ENCODE measurements at regions not wholly inside any gene's neighbourhood (a gene's known extent, or its start where the extent isn't known, plus 50 kb on each side); places are given as distances from the start of the nearest gene placed in this dataset.

DNA sequence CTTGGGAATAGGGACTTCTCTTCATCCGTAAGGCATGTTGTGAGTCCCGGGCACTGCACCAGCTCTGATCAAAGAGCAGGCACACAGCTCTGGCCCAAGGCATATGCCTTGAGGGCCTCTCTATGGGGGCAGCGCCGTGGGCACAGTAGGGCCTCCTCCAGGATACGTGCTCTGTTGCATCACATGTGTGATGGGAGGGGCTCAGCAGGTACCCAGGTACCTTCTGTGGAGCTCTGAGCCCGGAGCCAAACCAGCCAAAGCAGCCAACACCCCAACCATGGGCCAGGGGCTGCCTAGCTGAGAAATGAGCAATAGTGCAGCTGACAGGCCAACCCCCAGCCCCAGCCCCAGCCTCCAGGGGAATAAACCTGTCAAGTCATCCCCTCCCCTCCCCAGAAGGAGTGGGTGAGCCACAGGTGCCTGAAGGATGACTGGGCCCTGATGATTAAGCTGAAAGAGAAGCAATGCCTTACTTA, 79.7 kb upstream of the SHISAL1 start:
- intact Hi-C loops (cut with DNase I): no loop called here
- peak; percentile 19 for DNase-seq
- ATAC-seq (ENCODE audit: poor library complexity): no peak

DNA sequence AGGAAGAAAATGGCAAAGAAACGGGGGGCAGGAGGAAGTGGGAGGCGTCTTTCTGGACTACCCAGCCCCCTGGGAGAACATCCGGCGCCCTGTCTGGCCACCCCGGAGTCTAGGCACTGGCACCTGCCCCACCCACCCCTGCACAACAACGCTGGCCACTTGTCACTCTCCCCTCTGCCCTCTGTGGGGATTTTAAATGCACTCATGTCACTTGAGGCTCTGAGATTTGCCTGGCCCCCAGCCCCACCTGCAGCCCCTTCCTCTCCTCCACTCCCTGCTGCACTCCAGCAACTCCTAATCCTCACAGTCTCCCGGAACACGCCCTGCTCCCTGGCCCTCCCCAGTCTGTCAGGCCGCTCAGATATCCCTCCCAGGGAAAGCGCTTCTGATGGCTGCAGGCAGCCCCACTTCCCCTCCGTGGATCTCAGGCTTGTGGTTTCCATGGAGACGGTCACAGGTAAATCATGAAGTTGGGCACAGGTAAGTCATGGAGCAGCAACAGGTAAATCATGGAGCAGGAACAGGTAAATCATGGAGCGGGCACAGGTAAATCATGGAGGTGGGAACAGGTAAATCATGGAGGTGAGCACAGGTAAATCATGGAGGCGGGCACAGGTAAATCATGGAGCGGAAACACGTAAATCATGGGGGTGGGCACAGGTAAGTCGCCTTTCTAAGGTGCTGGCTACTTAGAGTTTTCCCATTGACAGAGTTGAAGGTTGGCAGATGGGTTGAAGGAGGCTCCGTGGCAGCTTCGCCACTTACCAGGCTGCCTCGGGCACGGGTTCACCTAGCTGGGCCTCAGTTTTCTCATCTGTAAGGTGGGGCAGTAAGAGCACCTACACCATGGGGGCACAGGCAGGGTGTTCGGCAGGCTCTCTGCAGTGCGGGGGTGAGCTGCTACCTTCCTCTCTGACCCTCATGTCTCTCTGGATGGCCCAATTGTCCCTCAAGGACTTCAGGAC, 79.0 kb upstream of the SHISAL1 start:
- intact Hi-C loops (cut with DNase I): no loop called here
- ATAC-seq (ENCODE audit: poor library complexity) (no peak), DNase-seq (no peak)

DNA sequence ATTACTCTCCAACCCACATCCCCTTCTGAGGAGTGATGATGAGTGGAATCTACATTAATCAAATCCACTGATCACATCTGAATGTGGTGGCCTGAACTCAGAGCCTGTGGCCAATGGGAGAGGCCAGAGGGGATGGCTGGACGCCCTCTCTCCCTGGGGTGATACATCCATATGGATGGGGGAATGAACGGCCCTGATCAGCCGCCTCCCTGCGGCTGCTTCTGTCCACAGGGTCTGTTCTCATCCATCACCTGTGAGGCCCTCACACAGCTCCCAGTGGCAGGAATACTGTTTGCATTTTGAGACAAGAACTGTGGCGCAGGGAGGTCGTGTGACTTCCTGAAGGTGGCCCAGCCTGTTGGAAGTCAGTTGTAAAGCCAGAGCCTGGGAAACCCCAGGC, 78.3 kb upstream of the SHISAL1 start:
- DNase-seq (peak; percentile 21), ATAC-seq (ENCODE audit: poor library complexity) (no peak)
- intact Hi-C loops (cut with DNase I): no loop called here

DNA sequence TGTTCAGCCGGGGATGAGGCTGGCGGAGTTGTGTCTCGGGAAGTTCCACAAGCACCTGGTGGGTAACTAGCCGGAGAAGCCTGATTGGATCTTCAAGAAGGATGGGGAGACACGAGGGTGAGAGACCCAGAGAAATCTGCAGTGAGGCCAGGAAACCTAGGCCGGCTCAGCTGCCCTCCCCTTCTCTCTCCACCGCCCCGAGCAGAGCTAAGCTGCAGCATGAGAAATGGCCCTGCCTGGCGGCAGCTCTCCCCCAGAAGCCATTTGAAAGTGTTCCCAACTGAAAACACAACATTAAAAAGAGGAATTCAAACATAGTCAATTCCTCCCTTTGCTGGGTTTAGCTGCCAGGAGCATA, 77.8 kb upstream of the SHISAL1 start:
- intact Hi-C loops (cut with DNase I): no loop called here
- DNase-seq (peak; percentile 26), ATAC-seq (ENCODE audit: poor library complexity) (no peak)

DNA sequence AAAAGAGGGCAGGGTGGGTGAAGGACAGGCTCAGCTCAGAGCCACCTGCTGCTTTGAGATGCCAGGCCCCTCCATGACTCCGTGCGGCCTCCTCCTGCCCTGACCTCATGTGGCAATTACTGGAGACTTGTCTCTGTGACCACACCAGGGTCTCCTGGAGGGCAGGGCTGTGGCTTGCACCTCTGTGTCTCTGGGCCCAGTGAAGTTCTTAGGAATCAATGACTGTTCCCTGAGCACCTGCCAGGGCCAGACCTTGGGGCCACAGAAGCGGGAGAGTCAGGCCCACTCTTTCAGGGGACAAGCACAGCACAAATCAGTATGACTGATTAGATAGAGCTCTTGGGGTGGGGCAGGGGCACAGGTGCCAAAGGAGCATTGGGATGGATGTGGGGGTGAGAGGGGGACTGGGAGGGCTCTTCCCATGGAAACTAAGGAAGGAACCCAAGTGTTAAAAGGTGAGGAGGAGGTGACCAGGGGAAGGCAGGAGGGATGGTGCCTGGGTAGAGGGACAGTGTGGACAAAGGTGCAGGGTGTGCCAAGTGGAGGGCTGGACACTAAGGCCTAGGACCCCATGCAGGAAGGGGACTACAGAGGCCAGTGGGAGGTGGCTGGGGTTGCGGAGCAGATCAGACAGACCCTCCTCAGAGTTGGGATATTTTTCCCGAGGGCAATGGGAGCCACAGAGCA, 77.3 kb upstream of the SHISAL1 start:
- no peak for DNase-seq
- ATAC-seq (ENCODE audit: poor library complexity): no peak
- intact Hi-C loops (cut with DNase I): no loop called here

DNA sequence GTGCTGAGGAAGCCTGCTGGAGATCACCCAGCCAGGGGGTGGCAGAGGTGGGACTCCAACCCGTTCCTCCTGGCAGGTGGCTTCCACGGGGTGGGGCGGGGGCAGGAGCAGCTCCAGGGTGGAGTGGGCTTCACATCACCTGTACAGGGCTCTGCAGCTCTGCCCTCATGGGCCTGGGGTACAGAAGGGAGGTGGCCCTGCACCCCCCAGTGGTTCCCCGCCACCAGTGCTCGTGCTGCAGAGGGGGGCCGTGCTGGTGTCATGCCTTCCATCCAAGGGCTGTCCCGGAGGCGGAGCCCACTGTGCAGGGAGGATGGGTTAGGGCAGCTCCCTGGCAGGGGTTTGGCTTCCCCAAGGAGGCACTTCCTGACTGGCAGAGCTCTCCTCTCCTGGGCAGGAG, 76.4 kb upstream of the SHISAL1 start:
- intact Hi-C loops (cut with DNase I): no loop called here
- DNase-seq (peak; percentile 27), ATAC-seq (ENCODE audit: poor library complexity) (no peak)

DNA sequence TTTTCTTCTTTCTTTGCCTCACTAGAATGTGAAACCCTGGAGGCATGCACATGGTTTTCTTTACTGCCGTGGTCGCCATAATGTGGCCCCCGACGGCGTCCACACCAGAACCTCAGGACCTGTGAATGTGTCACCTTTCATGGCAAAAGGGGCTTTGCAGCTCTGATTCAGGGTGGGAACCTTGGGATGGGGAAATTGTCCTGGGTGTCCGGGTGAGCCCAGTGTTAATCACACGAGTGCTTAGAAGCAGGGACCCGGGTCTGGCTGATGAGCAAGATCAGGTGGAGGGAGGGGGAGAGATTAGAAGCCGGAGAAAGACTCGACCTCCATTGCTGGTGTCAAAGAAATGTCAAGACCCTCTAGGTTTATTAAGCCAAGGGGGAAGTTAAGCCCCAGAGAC, 74.7 kb upstream of the SHISAL1 start:
- ATAC-seq (ENCODE audit: poor library complexity) (no peak), DNase-seq (no peak)
- intact Hi-C loops (cut with DNase I): no loop called here

DNA sequence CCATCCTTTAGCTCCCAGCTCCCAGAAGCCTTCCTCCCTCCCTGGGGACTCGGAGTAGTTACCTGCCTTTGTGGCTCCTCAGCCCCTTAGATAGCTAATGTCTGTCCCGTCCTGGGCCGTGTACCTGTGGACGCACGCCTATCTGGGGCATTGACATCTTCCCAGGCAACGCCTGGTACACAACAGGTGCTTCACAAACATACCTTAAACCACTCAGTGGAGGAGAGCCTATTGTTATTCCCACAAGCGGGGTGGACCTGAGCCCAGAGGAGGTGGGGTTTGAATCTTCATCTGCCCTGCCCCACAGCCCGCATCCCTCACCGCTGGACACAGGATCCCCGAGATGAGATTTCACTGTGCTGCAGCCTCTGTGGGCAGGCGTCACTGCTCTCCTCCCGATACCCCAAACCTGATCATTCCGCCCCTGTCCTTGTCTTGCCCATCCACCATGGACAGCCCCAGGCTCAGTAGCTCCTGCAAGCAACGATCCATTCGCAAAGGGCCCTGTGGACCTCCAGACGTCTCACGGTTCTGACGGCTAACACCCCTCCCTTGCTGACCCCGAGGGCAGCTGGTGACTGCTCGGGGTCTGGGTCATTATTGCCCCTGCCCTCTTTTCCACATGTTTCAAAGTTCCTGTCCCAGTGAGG, 73.8 kb upstream of the SHISAL1 start:
- ATAC-seq (ENCODE audit: poor library complexity) (no peak), DNase-seq (peak; percentile 4)
- intact Hi-C loops (cut with DNase I): no loop called here

DNA sequence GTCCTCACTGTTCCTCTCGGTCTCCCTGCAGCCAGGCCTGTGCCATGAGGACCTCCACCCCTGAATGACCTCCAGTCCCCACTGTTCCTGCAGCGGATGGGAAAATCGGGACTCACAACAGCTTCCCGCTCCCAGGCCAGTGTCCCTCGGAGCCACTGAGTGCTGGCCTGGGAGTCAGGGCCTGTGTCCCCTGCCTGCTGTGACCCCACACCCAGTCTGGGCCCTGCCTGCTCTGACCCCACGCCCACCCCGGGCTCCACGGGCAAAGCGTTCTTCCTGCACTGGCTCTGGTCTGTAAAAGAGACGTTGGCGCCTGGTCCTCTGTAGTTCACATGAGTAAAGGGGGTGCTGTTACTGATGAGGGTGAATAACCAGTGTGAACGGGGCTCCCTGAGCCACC, 73.0 kb upstream of the SHISAL1 start:
- DNase-seq (peak; percentile 25), ATAC-seq (ENCODE audit: poor library complexity) (no peak)
- intact Hi-C loops (cut with DNase I): no loop called here

DNA sequence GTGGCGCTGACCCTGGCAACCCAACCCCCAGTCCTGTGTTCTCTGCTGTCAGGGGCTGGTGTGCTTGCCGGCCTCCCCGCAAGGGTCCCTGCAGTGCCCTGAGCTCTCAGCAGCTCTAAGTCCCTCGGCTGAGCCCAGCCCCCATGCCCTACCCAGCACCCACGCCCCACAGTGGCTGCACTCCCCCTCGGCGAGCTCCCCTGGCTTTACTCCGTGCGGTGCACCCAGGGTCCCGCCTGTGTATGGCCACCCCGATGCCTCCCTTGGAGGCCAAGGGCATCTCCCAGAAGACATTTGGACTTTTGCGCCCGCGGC, 72.5 kb upstream of the SHISAL1 start:
- DNase-seq: peak; percentile 35
- intact Hi-C loops (cut with DNase I): no loop called here
- ATAC-seq (ENCODE audit: poor library complexity): no peak

DNA sequence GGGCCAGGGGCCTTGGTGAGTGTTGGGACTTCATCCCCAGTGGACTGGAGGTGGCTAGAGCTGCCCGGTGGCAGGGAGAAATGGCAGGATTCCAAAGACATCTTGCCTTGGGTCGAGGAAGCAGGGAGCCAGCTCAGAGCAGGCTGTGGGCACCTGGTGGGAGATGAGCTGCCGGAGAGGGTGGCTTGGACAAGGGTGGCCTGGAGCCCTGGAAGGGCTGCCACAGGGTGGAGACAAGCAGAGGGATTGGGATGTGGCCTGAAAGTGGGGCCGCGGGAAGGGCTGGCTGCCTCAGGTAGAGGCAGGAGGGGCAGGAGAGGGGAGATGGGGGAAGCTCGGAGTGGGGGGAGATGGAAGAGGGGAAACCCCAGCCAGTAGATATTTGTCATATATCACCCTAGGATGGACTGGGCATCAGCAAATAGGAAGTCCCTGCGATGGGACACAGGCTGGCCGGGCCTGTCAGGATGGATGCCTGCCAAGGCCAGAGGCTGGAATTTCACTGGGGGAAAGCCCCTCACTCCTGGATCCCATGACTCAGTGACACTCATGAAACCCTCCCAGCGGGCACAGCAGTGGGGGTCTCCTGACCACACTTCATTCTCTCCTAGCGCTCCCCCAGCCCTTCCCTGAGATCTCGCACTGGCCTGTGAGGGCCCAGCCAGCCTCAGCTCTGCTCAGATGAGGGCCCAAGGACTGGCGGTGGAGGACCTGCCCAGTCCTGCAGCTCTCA, 72.0 kb upstream of the SHISAL1 start:
- intact Hi-C loops (cut with DNase I): no loop called here
- DNase-seq (peak; percentile 8), ATAC-seq (ENCODE audit: poor library complexity) (no peak)

DNA sequence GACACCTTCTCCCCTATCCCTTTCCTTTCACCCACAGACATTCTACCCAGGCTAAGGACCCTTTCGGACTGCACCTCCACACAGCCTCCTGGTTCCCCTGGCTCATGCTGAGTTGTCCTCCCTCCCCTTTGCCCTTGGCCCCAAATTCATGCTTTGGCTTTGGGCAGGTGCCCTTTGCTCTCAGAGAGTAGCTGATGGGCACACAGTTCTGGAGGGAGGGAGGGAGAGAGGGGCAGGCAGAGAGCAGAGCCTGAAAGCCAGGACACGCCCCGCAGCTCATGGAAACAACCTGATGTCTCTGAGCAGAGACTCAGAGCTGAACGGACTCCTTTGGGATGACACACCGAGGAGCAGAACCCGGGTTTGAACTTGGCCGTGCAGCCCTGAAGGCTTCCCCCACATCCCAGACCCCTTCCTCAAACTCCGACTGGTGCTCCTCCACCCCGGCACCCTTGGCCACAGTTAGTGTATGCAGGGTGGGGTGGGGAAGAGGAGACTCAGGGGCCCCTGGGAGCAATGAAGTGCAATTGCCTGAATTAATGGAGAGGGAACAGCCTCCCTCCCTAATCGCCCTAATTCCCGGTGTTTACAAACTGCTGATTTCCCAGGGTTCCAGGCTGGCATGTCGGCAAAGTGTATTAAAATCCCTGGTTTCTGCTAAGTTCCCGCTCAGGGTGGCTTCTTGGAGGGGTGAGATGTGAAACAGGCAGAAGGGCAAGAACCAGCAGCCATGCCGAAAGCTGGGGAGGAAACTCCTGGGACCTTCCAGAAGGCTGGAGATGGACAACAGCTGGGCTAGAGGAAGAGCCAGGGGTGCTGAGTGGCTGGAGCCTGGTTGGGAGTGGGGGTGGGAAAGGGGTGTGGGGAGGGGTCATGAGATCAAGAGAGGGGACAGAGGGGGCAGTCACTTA, 71.2 kb upstream of the SHISAL1 start:
- intact Hi-C loops (cut with DNase I): no loop called here
- no peak for ATAC-seq (ENCODE audit: poor library complexity)
- DNase-seq: peak; percentile 27

DNA sequence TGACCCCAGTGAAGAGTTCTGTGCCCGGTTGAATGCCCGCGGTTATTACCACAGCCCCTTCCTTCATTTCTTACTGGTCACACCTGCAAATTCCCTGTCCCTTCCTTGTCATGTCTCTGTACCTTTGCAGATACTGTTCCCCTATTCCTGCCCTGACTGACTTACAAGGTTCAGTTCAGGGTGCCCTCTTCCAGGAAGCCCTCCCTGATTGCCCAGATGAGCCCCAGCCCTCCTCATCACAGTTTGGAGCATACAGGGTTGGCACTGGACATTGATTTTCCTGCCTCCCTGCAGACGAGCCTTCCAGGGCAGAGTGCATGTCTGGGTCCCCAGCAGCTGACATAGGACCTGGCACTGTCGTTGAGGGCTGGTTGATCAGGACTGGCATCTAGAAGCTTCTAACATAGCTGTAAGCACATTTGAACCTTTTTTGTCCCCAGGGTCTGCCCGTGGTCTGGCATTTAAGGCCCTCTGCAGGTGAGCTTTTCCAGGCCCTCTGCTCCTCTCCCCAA, 70.4 kb upstream of the SHISAL1 start:
- no peak for ATAC-seq (ENCODE audit: poor library complexity)
- DNase-seq: peak; percentile 15
- intact Hi-C loops (cut with DNase I): no loop called here

DNA sequence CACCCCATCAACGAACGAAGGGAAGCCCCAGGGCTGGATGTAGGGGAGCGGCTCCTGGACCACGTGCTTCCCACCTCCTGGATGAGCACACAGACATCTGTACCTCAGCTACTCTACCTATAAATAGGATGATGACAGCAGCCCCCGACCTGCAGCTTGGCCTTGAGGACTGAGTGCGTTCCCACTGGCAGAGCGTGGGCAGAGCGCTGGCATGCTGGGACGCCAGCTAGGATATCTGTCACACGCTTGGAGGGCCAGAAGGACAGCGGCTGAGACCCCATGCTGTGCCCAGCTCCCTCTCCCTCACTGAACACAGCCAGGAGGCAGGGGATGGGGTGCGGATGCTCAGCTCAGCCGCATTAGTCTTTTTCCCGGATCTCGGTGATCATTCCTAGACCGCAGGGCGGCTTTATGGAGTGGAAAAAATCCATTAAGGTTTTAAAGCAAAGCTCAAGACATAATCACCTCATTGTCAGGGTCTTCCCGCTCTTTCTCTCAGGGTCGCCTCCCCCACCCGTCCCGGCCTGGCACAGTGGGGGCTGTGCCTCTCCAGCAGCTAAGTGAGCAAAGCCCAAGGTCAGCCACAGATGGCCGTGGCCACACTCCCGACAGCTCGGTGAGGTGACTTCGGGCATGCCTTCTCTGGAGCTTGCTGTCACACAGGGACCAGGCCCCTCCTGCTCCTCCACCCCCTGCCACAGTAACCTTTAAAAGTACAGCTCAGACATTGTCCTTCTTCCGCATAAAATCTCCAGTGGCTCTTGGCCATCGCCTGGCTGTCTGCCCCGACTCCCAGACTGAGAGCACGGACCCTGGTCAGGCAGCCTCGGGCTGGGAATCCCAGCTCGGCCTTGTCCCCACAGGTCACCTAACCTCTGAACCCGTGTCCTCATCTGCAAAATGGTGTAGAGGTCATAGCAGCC, 69.6 kb upstream of the SHISAL1 start:
- intact Hi-C loops (cut with DNase I): no loop called here
- DNase-seq (peak; percentile 32), ATAC-seq (ENCODE audit: poor library complexity) (no peak)

DNA sequence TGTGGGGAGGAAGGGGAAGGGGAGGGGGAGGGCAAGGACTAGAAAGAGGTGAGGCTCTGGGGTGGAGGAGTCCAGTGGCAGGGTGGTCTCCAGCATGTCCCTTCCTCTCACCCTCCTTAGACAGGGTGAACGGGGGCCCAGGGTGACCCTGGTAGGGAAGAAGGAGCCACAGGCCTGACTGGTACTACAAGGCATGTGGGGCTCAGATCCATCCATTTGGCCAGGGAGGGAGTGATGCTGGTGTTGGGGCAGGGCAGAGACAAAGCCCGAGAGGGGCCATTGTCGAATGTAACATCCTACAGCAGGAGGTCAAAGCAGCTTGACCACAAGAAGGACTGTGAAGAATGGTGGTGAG, 69.0 kb upstream of the SHISAL1 start:
- no peak for ATAC-seq (ENCODE audit: poor library complexity)
- peak; percentile 13 for DNase-seq
- intact Hi-C loops (cut with DNase I): no loop called here

DNA sequence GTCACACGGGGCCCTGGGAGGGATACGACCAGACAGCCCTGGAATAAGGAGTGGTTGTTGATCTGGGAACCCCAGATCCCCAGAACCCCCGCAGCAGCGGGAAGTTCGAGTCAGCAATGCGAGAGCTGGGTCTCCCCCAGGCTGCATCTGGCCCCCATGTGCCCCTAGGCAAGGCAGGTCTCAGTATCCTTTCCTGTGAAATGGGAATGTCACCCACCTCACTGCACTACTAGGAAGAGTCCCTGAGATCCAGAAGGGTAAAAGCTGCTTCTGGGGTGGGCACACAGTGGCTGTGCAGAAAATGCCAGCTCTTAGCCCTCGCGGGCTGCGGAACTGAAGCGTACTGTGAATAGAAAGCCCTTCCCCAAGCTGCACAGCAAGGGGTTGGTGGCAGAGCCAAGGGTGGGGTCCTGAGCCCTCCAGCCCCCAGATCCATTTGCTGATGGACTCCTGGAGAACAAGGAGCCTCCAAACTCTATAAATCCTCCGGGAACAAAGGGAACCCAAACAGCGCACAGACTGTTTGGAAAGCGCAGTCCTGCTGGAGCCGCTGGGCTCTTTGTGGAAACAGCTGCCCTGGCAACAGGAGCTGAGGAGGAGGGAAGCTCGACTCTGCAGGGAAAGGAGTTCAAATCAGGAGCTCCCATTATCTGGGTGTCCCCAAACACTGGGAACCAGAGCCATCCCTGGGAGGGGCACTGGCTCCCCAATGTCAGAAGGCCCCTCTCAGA, 68.2 kb upstream of the SHISAL1 start:
- intact Hi-C loops (cut with DNase I): no loop called here
- DNase-seq: peak; percentile 33
- ATAC-seq (ENCODE audit: poor library complexity): no peak
